Sigmoid colon (tissue), 3 donors: ENCODE measurements at regions not wholly inside any gene's neighbourhood (a gene's known extent, or its start where the extent isn't known, plus 50 kb on each side); places are given as distances from the start of the nearest gene placed in this dataset.

Experiments
- POLR2A ChIP-seq, 2 donors: fragments of 450-650 bp; IDR thresholded peaks; one replicate each; pipeline ENCODE4 v1.6.1; 2016; ENCODE audit warnings: antibody characterized with exemption in 2 of 2, mild to moderate bottlenecking in 2 of 2, moderate library complexity in 2 of 2
- TF ChIP-seq, protein P1 (sequence below), 4 experiments: fragments of 450-650 bp in 3 of 4; fragments of 200-600 bp in 1 of 4; IDR thresholded peaks; one replicate each; pipeline ENCODE4 v1.5.1; 2016 to 2019; ENCODE audit warnings: antibody characterized with exemption in 4 of 4, mild to moderate bottlenecking in 3 of 4, moderate library complexity in 2 of 4

DNA sequence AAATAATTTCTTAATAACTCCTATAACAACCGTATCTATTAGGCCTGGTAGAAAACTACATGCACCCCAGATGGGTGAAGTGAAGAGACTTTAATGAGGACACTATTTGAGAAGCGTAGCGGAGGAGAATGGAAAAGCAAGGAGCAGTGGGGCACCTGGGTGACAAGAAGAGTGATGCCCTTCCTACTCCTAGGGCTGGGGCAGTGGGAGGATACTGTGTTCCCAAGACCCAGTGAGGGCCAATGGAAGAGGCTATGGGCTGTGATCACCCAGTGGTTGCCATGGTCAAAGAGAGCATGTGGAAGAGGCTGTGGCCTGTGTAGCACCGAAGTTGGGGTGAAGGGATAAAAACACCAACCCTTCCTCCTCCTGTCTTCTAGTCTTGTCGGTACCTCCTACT lies 86.5 kb upstream of the SHISA3 start:
- TF ChIP-seq POLR2A (IDR thresholded peaks at IDR 0.05) = no peak
- TF ChIP-seq, protein P1, sequence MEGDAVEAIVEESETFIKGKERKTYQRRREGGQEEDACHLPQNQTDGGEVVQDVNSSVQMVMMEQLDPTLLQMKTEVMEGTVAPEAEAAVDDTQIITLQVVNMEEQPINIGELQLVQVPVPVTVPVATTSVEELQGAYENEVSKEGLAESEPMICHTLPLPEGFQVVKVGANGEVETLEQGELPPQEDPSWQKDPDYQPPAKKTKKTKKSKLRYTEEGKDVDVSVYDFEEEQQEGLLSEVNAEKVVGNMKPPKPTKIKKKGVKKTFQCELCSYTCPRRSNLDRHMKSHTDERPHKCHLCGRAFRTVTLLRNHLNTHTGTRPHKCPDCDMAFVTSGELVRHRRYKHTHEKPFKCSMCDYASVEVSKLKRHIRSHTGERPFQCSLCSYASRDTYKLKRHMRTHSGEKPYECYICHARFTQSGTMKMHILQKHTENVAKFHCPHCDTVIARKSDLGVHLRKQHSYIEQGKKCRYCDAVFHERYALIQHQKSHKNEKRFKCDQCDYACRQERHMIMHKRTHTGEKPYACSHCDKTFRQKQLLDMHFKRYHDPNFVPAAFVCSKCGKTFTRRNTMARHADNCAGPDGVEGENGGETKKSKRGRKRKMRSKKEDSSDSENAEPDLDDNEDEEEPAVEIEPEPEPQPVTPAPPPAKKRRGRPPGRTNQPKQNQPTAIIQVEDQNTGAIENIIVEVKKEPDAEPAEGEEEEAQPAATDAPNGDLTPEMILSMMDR (IDR thresholded peaks at IDR 0.05) = no peak
